ENCODE measurements at regions not wholly inside any gene's neighbourhood (a gene's known extent, or its start where the extent isn't known, plus 50 kb on each side); places are given as distances from the start of the nearest gene placed in this dataset.

DNA sequence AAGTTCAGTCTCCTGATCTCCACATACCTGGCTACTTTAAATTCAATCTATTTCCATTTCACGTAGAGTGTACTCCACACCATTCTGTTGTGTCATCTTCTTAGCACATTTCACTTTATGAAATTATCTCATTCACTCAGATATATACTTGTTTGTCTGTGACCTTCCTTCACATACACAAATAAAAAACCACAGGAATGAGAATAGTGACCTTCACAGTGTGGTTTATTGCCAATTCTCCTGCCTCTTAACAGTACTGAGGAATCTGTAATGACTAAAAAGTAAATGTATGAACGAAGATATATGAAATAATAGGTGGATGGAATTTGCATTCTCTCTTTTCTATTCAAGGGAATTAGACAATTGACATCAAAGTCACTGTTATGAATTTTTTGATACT lies 183.9 kb upstream of the PCDH7 start:
- H3K4me1 ChIP-seq (ENCODE audit: control insufficient read depth in 2 of 2, insufficient read depth in 2 of 2, low read length in 2 of 2), result no peaks in the 10 kb centered on the region
- Mint-ChIP-seq H3K9me3 (ENCODE audit: insufficient read depth) (peaks cover 7% of the 10 kb centered on the region), H3K27ac (no peak overlapping the region), H3K27me3 (no peaks in the 10 kb centered on the region), H3K4me3 (no peak overlapping the region), H3K4me1 (no peaks in the 10 kb centered on the region)
- no peak for DNase-seq
- WGBS (ENCODE audit: insufficient coverage), result 80% methylated on average over 1 of the region's 2 CpGs
- intact Hi-C loops (cut with micrococcal nuclease), result no loop called here
- no peak overlapping the region for H3K9ac ChIP-seq (ENCODE audit: low read length)
- CTCF ChIA-PET, result no interaction called here
- H3K27ac ChIP-seq (ENCODE audit: low read length in 2 of 2), result no peak overlapping the region
- no peak overlapping the region for H3K4me3 ChIP-seq (ENCODE audit: control extremely low read depth in 1 of 5, extremely low read depth in 1 of 5, insufficient read depth in 1 of 5, low read depth in 2 of 5, low read length in 4 of 5)
- H3K36me3 ChIP-seq (replicated peaks in 1 of 2; ENCODE audit: control extremely low read depth in 1 of 2, control insufficient read depth in 1 of 2, extremely low read depth in 1 of 2, insufficient read depth in 2 of 2, low read length in 1 of 2), result no peaks in the 10 kb centered on the region
- no peak overlapping the region for H3K4me2 ChIP-seq (replicated peaks; ENCODE audit: low read depth, low read length, poor library complexity, severe bottlenecking)
- peaks cover 0 to 6% (median 0%) of the 10 kb centered on the region in 3 donors for H3K9me3 ChIP-seq (ENCODE audit: control extremely low read depth in 1 of 3, control insufficient read depth in 2 of 3, insufficient read depth in 1 of 3, low read length in 2 of 3)
- no peak overlapping the region for H2AFZ ChIP-seq (ENCODE audit: insufficient read depth, low read depth, low read length, poor library complexity, severe bottlenecking)
- TF ChIP-seq, protein P1, sequence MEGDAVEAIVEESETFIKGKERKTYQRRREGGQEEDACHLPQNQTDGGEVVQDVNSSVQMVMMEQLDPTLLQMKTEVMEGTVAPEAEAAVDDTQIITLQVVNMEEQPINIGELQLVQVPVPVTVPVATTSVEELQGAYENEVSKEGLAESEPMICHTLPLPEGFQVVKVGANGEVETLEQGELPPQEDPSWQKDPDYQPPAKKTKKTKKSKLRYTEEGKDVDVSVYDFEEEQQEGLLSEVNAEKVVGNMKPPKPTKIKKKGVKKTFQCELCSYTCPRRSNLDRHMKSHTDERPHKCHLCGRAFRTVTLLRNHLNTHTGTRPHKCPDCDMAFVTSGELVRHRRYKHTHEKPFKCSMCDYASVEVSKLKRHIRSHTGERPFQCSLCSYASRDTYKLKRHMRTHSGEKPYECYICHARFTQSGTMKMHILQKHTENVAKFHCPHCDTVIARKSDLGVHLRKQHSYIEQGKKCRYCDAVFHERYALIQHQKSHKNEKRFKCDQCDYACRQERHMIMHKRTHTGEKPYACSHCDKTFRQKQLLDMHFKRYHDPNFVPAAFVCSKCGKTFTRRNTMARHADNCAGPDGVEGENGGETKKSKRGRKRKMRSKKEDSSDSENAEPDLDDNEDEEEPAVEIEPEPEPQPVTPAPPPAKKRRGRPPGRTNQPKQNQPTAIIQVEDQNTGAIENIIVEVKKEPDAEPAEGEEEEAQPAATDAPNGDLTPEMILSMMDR (IDR thresholded peaks at IDR 0.05), result no peak
- H4K20me1 ChIP-seq (ENCODE audit: control insufficient read depth, insufficient read depth, low read length, poor library complexity, severe bottlenecking), result no peaks in the 10 kb centered on the region
- POLR2A ChIA-PET, result no interaction called here
- no peak for ATAC-seq (ENCODE audit: low read depth)
- no peaks in the 10 kb centered on the region for H3K79me2 ChIP-seq (ENCODE audit: control insufficient read depth, insufficient read depth, low read length)
- H3K27me3 ChIP-seq (replicated peaks in 1 of 4; ENCODE audit: control extremely low read depth in 1 of 4, control insufficient read depth in 3 of 4, insufficient read depth in 4 of 4, low read length in 3 of 4), result no peaks in the 10 kb centered on the region

DNA sequence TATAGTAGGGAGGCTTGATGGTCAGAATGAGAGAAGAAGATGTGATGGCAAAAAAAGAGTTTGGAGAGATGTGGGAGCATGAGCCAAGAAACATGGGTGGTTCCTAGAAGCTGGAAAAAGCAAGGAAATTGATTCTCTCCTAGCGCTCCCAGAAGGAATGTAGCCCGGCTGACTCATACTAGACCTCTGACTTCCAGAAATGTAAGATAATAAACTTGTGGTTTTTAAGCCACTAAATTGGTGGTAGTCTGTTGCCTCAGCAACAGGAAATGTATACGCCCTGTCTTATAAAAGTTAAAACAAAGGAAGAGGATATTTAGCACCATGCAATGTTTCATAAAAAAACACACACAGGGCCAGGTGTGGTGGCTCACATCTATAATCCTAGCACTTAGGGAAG lies 182.7 kb upstream of the PCDH7 start:
- no peak overlapping the region for H3K27ac ChIP-seq (ENCODE audit: low read length in 2 of 2)
- TF ChIP-seq, protein P1 (IDR thresholded peaks at IDR 0.05), result no peak
- no peak for TF ChIP-seq EZH2 (IDR thresholded peaks at IDR 0.05; ENCODE audit: borderline replicate concordance, insufficient read depth, low read depth, low read length, poor library complexity, severe bottlenecking)
- intact Hi-C loops (cut with micrococcal nuclease), result no loop called here
- H3K4me1 Mint-ChIP-seq, result no peaks in the 10 kb centered on the region
- no peak overlapping the region for H2AFZ ChIP-seq (ENCODE audit: insufficient read depth, low read depth, low read length, poor library complexity, severe bottlenecking)
- ATAC-seq (ENCODE audit: low read depth) (no peak), DNase-seq (no peak)
- no peak overlapping the region for H3K27ac Mint-ChIP-seq
- no peak overlapping the region for H3K4me3 Mint-ChIP-seq
- no peaks in the 10 kb centered on the region for H3K79me2 ChIP-seq (ENCODE audit: control insufficient read depth, insufficient read depth, low read length)
- H3K27me3 ChIP-seq (replicated peaks in 1 of 4; ENCODE audit: control extremely low read depth in 1 of 4, control insufficient read depth in 3 of 4, insufficient read depth in 4 of 4, low read length in 3 of 4), result no peaks in the 10 kb centered on the region
- CTCF ChIA-PET, result no interaction called here
- no peaks in the 10 kb centered on the region for H4K20me1 ChIP-seq (ENCODE audit: control insufficient read depth, insufficient read depth, low read length, poor library complexity, severe bottlenecking)
- H3K9ac ChIP-seq (ENCODE audit: low read length), result no peak overlapping the region
- 90% methylated on average over 2 of the region's 3 CpGs for WGBS (ENCODE audit: insufficient coverage)
- H3K9me3 ChIP-seq (ENCODE audit: control extremely low read depth in 1 of 3, control insufficient read depth in 2 of 3, insufficient read depth in 1 of 3, low read length in 2 of 3), result peaks cover 0 to 6% (median 0%) of the 10 kb centered on the region in 3 donors
- no peaks in the 10 kb centered on the region for H3K4me1 ChIP-seq (ENCODE audit: control insufficient read depth in 2 of 2, insufficient read depth in 2 of 2, low read length in 2 of 2)
- peaks cover 7% of the 10 kb centered on the region for H3K9me3 Mint-ChIP-seq (ENCODE audit: insufficient read depth)
- no peak overlapping the region for H3K4me2 ChIP-seq (replicated peaks; ENCODE audit: low read depth, low read length, poor library complexity, severe bottlenecking)
- H3K36me3 ChIP-seq (replicated peaks in 1 of 2; ENCODE audit: control extremely low read depth in 1 of 2, control insufficient read depth in 1 of 2, extremely low read depth in 1 of 2, insufficient read depth in 2 of 2, low read length in 1 of 2), result no peaks in the 10 kb centered on the region
- H3K4me3 ChIP-seq (ENCODE audit: control extremely low read depth in 1 of 5, extremely low read depth in 1 of 5, insufficient read depth in 1 of 5, low read depth in 2 of 5, low read length in 4 of 5), result no peak overlapping the region
- POLR2A ChIA-PET, result no interaction called here
- H3K27me3 Mint-ChIP-seq, result no peaks in the 10 kb centered on the region

Measured in B cell (primary cell).